ENCODE measurements at regions not wholly inside any gene's neighbourhood (a gene's known extent, or its start where the extent isn't known, plus 50 kb on each side); places are given as distances from the start of the nearest gene placed in this dataset.
A peak's percentile ranks its signal among the peaks of the same experiment; 100 is the strongest.

GRCh38 chr4:187889651-187890050 is 105.9 kb upstream of the ZFP42 start:
- Histone ChIP-seq H3K27ac (no peak overlapping the region), H3K4me3 (ENCODE audit: low read depth, low read length) (no peak overlapping the region), H3K27me3 (replicated peaks) (no peaks in the 10 kb centered on the region), H3K36me3 (replicated peaks) (no peaks in the 10 kb centered on the region)
- TF ChIP-seq CTCF (IDR thresholded peaks at IDR 0.05; ENCODE audit: low read depth, low read length, missing control alignments) = no peak
- no peak for DNase-seq
- in situ Hi-C loops (cut with HindIII; ENCODE audit: low pct_ligation_motif_present, low sequenced_read_pairs) = no loop called here

GRCh38 chr4:187893418-187893817 is 102.2 kb upstream of the ZFP42 start:
- no peaks in the 10 kb centered on the region for H3K36me3 ChIP-seq (replicated peaks)
- H3K27me3 ChIP-seq (replicated peaks) = no peaks in the 10 kb centered on the region
- no peak for TF ChIP-seq CTCF (IDR thresholded peaks at IDR 0.05; ENCODE audit: low read depth, low read length, missing control alignments)
- H3K4me3 ChIP-seq (ENCODE audit: low read depth, low read length) = no peak overlapping the region
- no peak for DNase-seq
- H3K27ac ChIP-seq = no peak overlapping the region
- in situ Hi-C loops (cut with HindIII; ENCODE audit: low pct_ligation_motif_present, low sequenced_read_pairs) = no loop called here

- no peak for TF ChIP-seq CTCF (IDR thresholded peaks at IDR 0.05; ENCODE audit: low read depth, low read length, missing control alignments)
- H3K36me3 ChIP-seq (replicated peaks) = no peaks in the 10 kb centered on the region
- no peak overlapping the region for H3K4me3 ChIP-seq (ENCODE audit: low read depth, low read length)
- no peak overlapping the region for H3K27ac ChIP-seq
- in situ Hi-C loops (cut with HindIII; ENCODE audit: low pct_ligation_motif_present, low sequenced_read_pairs) = no loop called here
- no peak for DNase-seq
- no peaks in the 10 kb centered on the region for H3K27me3 ChIP-seq (replicated peaks)
These were observed 92.5 kb upstream of the ZFP42 start for GRCh38 chr4:187903106-187903505.

- Histone ChIP-seq H3K27me3 (replicated peaks) (no peaks in the 10 kb centered on the region), H3K36me3 (replicated peaks) (no peaks in the 10 kb centered on the region), H3K4me3 (ENCODE audit: low read depth, low read length) (no peak overlapping the region), H3K27ac (no peak overlapping the region)
- DNase-seq = peak; percentile 20
- in situ Hi-C loops (cut with HindIII; ENCODE audit: low pct_ligation_motif_present, low sequenced_read_pairs) = no loop called here
- no peak for TF ChIP-seq CTCF (IDR thresholded peaks at IDR 0.05; ENCODE audit: low read depth, low read length, missing control alignments)
These were observed 91.9 kb upstream of the ZFP42 start for GRCh38 chr4:187903700-187904099.

- no peaks in the 10 kb centered on the region for H3K27me3 ChIP-seq (replicated peaks)
- H3K36me3 ChIP-seq (replicated peaks) = no peaks in the 10 kb centered on the region
- peak overlapping the region; percentile 79 for H3K27ac ChIP-seq
- no peak for TF ChIP-seq CTCF (IDR thresholded peaks at IDR 0.05; ENCODE audit: low read depth, low read length, missing control alignments)
- H3K4me3 ChIP-seq (ENCODE audit: low read depth, low read length) = no peak overlapping the region
- peak; percentile 52 for DNase-seq
- in situ Hi-C loops (cut with HindIII; ENCODE audit: low pct_ligation_motif_present, low sequenced_read_pairs) = no loop called here
These were observed 87.5 kb upstream of the ZFP42 start for GRCh38 chr4:187908079-187908561.

- in situ Hi-C loops (cut with HindIII; ENCODE audit: low pct_ligation_motif_present, low sequenced_read_pairs) = no loop called here
- TF ChIP-seq CTCF (IDR thresholded peaks at IDR 0.05; ENCODE audit: low read depth, low read length, missing control alignments) = no peak
- H3K27ac ChIP-seq = peak overlapping the region; percentile 58
- H3K36me3 ChIP-seq (replicated peaks) = no peaks in the 10 kb centered on the region
- DNase-seq = no peak
- H3K4me3 ChIP-seq (ENCODE audit: low read depth, low read length) = no peak overlapping the region
- no peaks in the 10 kb centered on the region for H3K27me3 ChIP-seq (replicated peaks)
These were observed 86.8 kb upstream of the ZFP42 start for GRCh38 chr4:187908731-187909130.
